ENCODE measurements at regions not wholly inside any gene's neighbourhood (a gene's known extent, or its start where the extent isn't known, plus 50 kb on each side); places are given as distances from the start of the nearest gene placed in this dataset.

DNA sequence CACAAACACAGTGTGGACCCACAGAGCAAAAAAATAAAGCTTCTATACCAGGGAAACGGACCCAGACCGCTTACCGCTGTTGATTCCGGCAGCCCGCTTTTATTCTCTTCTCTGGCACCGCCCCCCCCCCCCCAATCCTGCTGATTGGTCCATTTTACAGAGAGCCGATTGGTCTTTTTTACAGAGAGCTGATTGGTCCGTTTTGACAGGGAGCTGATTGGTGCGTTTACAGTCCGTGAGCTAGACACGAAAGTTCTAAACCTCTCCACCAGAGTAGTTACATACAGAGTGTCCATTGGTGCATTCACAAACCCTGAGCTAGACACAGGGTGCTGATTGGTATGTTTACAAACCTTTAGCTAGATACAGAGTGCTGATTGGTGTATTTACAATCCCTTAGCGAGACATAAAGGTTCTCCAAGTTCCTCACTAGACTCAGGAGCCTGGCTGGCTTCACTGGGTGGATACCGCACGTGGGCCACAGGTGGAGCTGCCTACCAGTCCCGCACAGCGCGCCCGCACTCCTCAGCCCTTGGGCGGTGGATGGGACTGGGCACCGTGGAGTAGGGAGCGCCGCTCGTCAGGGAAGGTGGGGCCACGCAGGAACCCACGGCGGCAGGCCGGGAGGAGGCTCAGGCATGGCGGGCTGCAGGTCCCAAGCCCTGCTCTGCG, 92.4 kb downstream of the HAPSTR1 start:
- no peak for TF ChIP-seq RARB (CRISPR knock-in tag; IDR thresholded peaks at IDR 0.05)

GRCh38 chr16:9184354-9184690, 92.9 kb downstream of the HAPSTR1 start:
- no peak for TF ChIP-seq ZNF8 (CRISPR knock-in tag; IDR thresholded peaks at IDR 0.05)
- no peak for TF ChIP-seq TOX (CRISPR knock-in tag; IDR thresholded peaks at IDR 0.05; ENCODE audit: borderline replicate concordance)
- no peak for TF ChIP-seq PPARA (CRISPR knock-in tag; IDR thresholded peaks at IDR 0.05; ENCODE audit: borderline replicate concordance)
- no peak for TF ChIP-seq ZNF70 (CRISPR knock-in tag; IDR thresholded peaks at IDR 0.05)
- no peak for TF ChIP-seq TSHZ2 (CRISPR knock-in tag; IDR thresholded peaks at IDR 0.05)
- TF ChIP-seq ARNTL (CRISPR knock-in tag; IDR thresholded peaks at IDR 0.05; ENCODE audit: borderline replicate concordance, low read depth), result no peak
- no peak for TF ChIP-seq POU6F1 (CRISPR knock-in tag; IDR thresholded peaks at IDR 0.05; ENCODE audit: borderline replicate concordance, low read depth)
- TF ChIP-seq ISL1 (CRISPR knock-in tag; IDR thresholded peaks at IDR 0.05), result no peak
- no peak for TF ChIP-seq TCF4 (CRISPR knock-in tag; IDR thresholded peaks at IDR 0.05; ENCODE audit: borderline replicate concordance)
- no peak for TF ChIP-seq ZNF565 (CRISPR knock-in tag; conservative IDR thresholded peaks at IDR 0.05; ENCODE audit: low read depth)
- TF ChIP-seq, protein P1, sequence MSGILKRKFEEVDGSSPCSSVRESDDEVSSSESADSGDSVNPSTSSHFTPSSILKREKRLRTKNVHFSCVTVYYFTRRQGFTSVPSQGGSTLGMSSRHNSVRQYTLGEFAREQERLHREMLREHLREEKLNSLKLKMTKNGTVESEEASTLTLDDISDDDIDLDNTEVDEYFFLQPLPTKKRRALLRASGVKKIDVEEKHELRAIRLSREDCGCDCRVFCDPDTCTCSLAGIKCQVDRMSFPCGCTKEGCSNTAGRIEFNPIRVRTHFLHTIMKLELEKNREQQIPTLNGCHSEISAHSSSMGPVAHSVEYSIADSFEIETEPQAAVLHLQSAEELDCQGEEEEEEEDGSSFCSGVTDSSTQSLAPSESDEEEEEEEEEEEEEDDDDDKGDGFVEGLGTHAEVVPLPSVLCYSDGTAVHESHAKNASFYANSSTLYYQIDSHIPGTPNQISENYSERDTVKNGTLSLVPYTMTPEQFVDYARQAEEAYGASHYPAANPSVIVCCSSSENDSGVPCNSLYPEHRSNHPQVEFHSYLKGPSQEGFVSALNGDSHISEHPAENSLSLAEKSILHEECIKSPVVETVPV (CRISPR knock-in tag; IDR thresholded peaks at IDR 0.05), result no peak
- TF ChIP-seq RARB (CRISPR knock-in tag; IDR thresholded peaks at IDR 0.05), result no peak
- TF ChIP-seq ZFP30 (CRISPR knock-in tag; IDR thresholded peaks at IDR 0.05), result no peak
- TF ChIP-seq GLIS3 (CRISPR knock-in tag; IDR thresholded peaks at IDR 0.05), result no peak
- ATAC-seq, result no peak

More for the DNA sequence above, 92.4 kb downstream of the HAPSTR1 start:
- ATAC-seq, result no peak

DNA sequence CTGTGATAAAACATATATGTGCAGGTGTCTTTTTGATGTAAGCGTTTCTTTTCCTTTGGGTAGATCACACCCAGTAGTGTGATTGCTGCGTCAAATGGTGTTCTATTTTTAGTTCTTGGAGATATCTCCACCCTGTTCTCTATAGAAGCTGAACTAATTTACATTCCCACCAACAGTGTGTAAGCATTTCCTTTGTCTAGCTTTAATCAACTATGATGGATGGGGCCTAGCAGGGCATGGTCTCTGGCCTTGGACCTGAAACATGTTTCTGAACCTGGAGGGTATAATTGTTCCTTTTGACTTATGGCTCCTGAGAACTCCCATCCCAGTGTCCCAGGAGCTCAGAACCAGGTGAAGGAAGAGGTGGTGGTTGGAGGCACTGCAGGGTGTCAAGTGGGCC, 93.9 kb downstream of the HAPSTR1 start:
- TF ChIP-seq CSDC2 (CRISPR knock-in tag; IDR thresholded peaks at IDR 0.05) (no peak), POU6F1 (CRISPR knock-in tag; IDR thresholded peaks at IDR 0.05; ENCODE audit: borderline replicate concordance, low read depth) (no peak), ZFP30 (CRISPR knock-in tag; IDR thresholded peaks at IDR 0.05) (no peak), ZNF8 (CRISPR knock-in tag; IDR thresholded peaks at IDR 0.05) (no peak), ZNF70 (CRISPR knock-in tag; IDR thresholded peaks at IDR 0.05) (no peak), TOX (CRISPR knock-in tag; IDR thresholded peaks at IDR 0.05; ENCODE audit: borderline replicate concordance) (no peak), TCF4 (CRISPR knock-in tag; IDR thresholded peaks at IDR 0.05; ENCODE audit: borderline replicate concordance) (no peak), ZC3H10 (CRISPR knock-in tag; IDR thresholded peaks at IDR 0.05) (no peak)
- no peak for ATAC-seq

DNA sequence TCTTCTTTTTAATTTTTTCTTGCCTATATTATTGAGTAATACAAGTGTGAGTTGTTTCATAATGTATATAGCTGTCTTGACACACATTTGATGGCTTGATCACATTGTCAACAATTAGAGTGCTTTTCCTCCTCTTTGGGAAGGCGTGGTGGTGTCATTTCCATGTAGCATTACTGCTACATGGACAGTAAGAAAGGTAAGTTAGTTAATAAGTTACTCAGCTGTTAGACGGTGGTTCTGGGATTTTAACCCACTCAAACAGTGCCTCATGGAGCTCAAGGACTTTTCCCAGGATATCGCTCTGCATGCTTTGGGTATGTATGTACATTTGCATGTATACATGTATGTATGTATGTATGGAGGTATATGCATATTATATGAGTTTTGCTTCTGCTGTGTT, 94.6 kb downstream of the HAPSTR1 start:
- no peak for TF ChIP-seq ZNF70 (CRISPR knock-in tag; IDR thresholded peaks at IDR 0.05)
- no peak for ATAC-seq

- no peak for ATAC-seq
- TF ChIP-seq ZFP3 (CRISPR knock-in tag; IDR thresholded peaks at IDR 0.05) (no peak), ISL1 (CRISPR knock-in tag; IDR thresholded peaks at IDR 0.05) (no peak), BACH2 (CRISPR knock-in tag; IDR thresholded peaks at IDR 0.05; ENCODE audit: borderline replicate concordance) (no peak), ESRRG (CRISPR knock-in tag; IDR thresholded peaks at IDR 0.05) (no peak), RARB (CRISPR knock-in tag; IDR thresholded peaks at IDR 0.05) (no peak), TSHZ2 (CRISPR knock-in tag; IDR thresholded peaks at IDR 0.05) (no peak), TCF4 (CRISPR knock-in tag; IDR thresholded peaks at IDR 0.05; ENCODE audit: borderline replicate concordance) (no peak), CSDC2 (CRISPR knock-in tag; IDR thresholded peaks at IDR 0.05) (no peak), GLIS3 (CRISPR knock-in tag; IDR thresholded peaks at IDR 0.05) (no peak), ZNF8 (CRISPR knock-in tag; IDR thresholded peaks at IDR 0.05) (no peak), ZFP30 (CRISPR knock-in tag; IDR thresholded peaks at IDR 0.05) (no peak), OSR1 (CRISPR knock-in tag; IDR thresholded peaks at IDR 0.05) (no peak)
- TF ChIP-seq, protein P2, sequence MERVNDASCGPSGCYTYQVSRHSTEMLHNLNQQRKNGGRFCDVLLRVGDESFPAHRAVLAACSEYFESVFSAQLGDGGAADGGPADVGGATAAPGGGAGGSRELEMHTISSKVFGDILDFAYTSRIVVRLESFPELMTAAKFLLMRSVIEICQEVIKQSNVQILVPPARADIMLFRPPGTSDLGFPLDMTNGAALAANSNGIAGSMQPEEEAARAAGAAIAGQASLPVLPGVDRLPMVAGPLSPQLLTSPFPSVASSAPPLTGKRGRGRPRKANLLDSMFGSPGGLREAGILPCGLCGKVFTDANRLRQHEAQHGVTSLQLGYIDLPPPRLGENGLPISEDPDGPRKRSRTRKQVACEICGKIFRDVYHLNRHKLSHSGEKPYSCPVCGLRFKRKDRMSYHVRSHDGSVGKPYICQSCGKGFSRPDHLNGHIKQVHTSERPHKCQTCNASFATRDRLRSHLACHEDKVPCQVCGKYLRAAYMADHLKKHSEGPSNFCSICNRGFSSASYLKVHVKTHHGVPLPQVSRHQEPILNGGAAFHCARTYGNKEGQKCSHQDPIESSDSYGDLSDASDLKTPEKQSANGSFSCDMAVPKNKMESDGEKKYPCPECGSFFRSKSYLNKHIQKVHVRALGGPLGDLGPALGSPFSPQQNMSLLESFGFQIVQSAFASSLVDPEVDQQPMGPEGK (CRISPR knock-in tag; IDR thresholded peaks at IDR 0.05; ENCODE audit: borderline replicate concordance), result no peak
These were observed 97.3 kb downstream of the HAPSTR1 start for GRCh38 chr16:9188721-9189120.

Data from SK-N-SH treated with all-trans-retinoic acid at 6 μM for 48 hours (cell line).